ENCODE measurements at regions not wholly inside any gene's neighbourhood (a gene's known extent, or its start where the extent isn't known, plus 50 kb on each side); places are given as distances from the start of the nearest gene placed in this dataset.

- DNase-seq: peak in 30 of 58 donors; percentile 1 to 54 (median 14)
These were observed 116.4 kb downstream of the TM9SF2 start for GRCh38 chr13:99617474-99618255.

DNA sequence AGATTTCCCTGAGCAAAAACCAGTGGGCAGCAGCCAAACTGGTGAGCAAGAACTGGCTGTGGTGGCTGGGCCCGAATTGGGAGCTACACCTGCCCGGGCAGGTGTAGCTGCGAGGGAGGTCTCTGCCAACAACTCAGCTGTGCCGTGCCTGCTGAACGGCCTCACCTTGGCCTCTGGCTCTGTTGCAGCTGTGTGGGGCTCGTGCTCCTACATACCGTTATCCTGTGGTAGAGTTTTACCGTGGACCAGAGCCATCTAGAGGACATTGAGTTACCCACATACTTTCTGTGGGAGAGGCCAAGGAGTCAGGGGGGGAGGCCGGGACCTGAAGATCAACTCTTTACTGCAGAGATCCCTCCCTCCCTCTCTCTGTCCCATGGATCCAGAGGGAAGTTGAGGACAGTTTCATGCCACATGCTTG, 113.2 kb downstream of the TM9SF2 start:
- DNase-seq: no peak
